HepG2 (cell line): ENCODE measurements at regions not wholly inside any gene's neighbourhood (a gene's known extent, or its start where the extent isn't known, plus 50 kb on each side); places are given as distances from the start of the nearest gene placed in this dataset.

Experiments
- ATAC-seq: fragments of 200-7000 bp; cut with Tn5 transposase; 3 replicates; pipeline ENCODE4 v1.9.1; 2020; ENCODE audit warnings: mild to moderate bottlenecking, moderate library complexity
- BruUV-seq: library from RNA; stranded (reverse); fragments of 400-500 nt; replicated peaks from 2 replicates; lab custom pipeline; 2021; lab: Mats Ljungman, UMichigan
- CTCF ChIA-PET: fragments of 300-600 bp; formaldehyde crosslinking; extraction: SDS; loops from one replicate; lab custom pipeline; 2021; ENCODE audit warnings: low total read pairs, inconsistent platforms, low intra/inter-chr PET ratio; lab: Yijun Ruan, JAX
- POLR2A ChIA-PET: fragments of 350-600 bp; sonication (Branson Sonifier 250); formaldehyde crosslinking; loops from one replicate; lab custom pipeline; 2020; ENCODE audit warnings: antibody characterized with exemption, inconsistent platforms; lab: Yijun Ruan, JAX
- DNase-seq: peaks from one replicate; pipeline ENCODE4 v3.0.0-alpha.2; 2015; ENCODE audit warnings: low spot score
- FAIRE-seq: peaks from 3 replicates; lab custom pipeline; 2011; peaks lifted over from hg19 to GRCh38; lab: Jason Lieb, UNC
- H2AFZ ChIP-seq: one replicate; pipeline ENCODE4 v1.6.1; 2011; ENCODE audit warnings: low read length, inconsistent platforms
- H3K27ac ChIP-seq: fragments of 300-600 bp; 3 replicates; pipeline ENCODE4 v1.8.0; 2011; ENCODE audit warnings: mixed run types, mild to moderate bottlenecking, mixed read lengths, low read length, inconsistent platforms; ENCODE audit not compliant: insufficient read depth; ENCODE audit errors: extremely low read length
- H3K27me3 ChIP-seq, 2 experiments: fragments of 200-600 bp in 1 of 2; 2 replicates in 1 of 2; 3 replicates in 1 of 2; pipeline versions ENCODE4 v1.6.0 to v1.8.0; 2011; ENCODE audit warnings: low read length in 2 of 2, mild to moderate bottlenecking in 2 of 2, moderate library complexity in 2 of 2, inconsistent platforms in 1 of 2; ENCODE audit not compliant: insufficient read depth in 2 of 2, control insufficient read depth in 1 of 2
- H3K36me3 ChIP-seq, 2 experiments: fragments of 200-600 bp in 1 of 2; replicated peaks in 1 of 2; 2 replicates in 1 of 2; 3 replicates in 1 of 2; pipeline versions ENCODE4 v1.5.1 to v1.8.0; 2011; ENCODE audit warnings: low read length in 2 of 2, inconsistent platforms in 1 of 2; ENCODE audit not compliant: insufficient read depth in 2 of 2, control insufficient read depth in 1 of 2
- H3K4me1 ChIP-seq: 2 replicates; pipeline ENCODE4 v1.5.1; 2012; ENCODE audit warnings: low read length, inconsistent platforms; ENCODE audit not compliant: insufficient read depth
- H3K4me2 ChIP-seq: 2 replicates; pipeline ENCODE4 v1.6.0; 2011; ENCODE audit warnings: low read depth, low read length, inconsistent platforms
- H3K4me3 ChIP-seq, 3 experiments: fragments of 200-600 bp in 1 of 3; sonication (generic), shearing (Covaris generic) in 1 of 3; replicated peaks in 1 of 3; 2 replicates each; pipeline ENCODE4 v1.5.1; 2011 to 2016; ENCODE audit warnings: low read length in 3 of 3, inconsistent platforms in 2 of 3, low read depth in 2 of 3, mild to moderate bottlenecking in 2 of 3, control low read depth in 1 of 3, mixed read lengths in 1 of 3; ENCODE audit not compliant: insufficient read depth in 1 of 3
- H3K79me2 ChIP-seq: one replicate; pipeline ENCODE4 v1.6.1; 2011; ENCODE audit warnings: low read length, inconsistent platforms; ENCODE audit not compliant: insufficient read depth
- H3K9ac ChIP-seq: 2 replicates; pipeline ENCODE4 v1.6.0; 2011; ENCODE audit warnings: mild to moderate bottlenecking, low read depth, low read length, inconsistent platforms; ENCODE audit not compliant: insufficient read depth
- H3K9me3 ChIP-seq: 2 replicates; pipeline ENCODE4 v1.5.1; 2012; ENCODE audit warnings: mild to moderate bottlenecking, low read length
- H4K20me1 ChIP-seq: 2 replicates; pipeline ENCODE4 v1.6.0; 2011; ENCODE audit warnings: inconsistent platforms, mild to moderate bottlenecking, low read length, moderate library complexity; ENCODE audit not compliant: insufficient read depth
- ATAD3A ChIP-seq: sonication (generic); formaldehyde crosslinking; IDR thresholded peaks from 2 replicates; pipeline ENCODE4 v1.4.0; 2020; ENCODE audit warnings: missing genetic modification reagents
- KDM1A ChIP-seq: IDR thresholded peaks from 2 replicates; pipeline ENCODE4 v1.6.1; 2016; ENCODE audit warnings: missing compliant biosample characterization
- KDM3A ChIP-seq: IDR thresholded peaks from 2 replicates; pipeline ENCODE4 v1.6.1; 2018; ENCODE audit warnings: low read depth, missing compliant biosample characterization
- SP5 ChIP-seq: IDR thresholded peaks from 2 replicates; pipeline ENCODE4 v1.6.1; 2016; ENCODE audit warnings: low read depth, borderline replicate concordance
- ZC3H4 ChIP-seq: sonication (generic); formaldehyde crosslinking; IDR thresholded peaks from 2 replicates; pipeline ENCODE4 v1.4.0; 2020; ENCODE audit warnings: missing genetic modification reagents, borderline replicate concordance
- ZNF180 ChIP-seq: sonication (generic); formaldehyde crosslinking; IDR thresholded peaks from 2 replicates; pipeline ENCODE4 v1.4.0; 2020; ENCODE audit warnings: low read depth, missing genetic modification reagents, borderline replicate concordance
- ZNF577 ChIP-seq: sonication (generic); formaldehyde crosslinking; IDR thresholded peaks from 2 replicates; pipeline ENCODE4 v1.4.0; 2020; ENCODE audit warnings: mild to moderate bottlenecking, low read depth, missing genetic modification reagents, borderline replicate concordance
- WGBS: methylation state at CpG from one replicate; pipeline ENCODE4 v1.1.6; 2017; ENCODE audit warnings: low lambda C conversion rate; 5-methylcytosine and 5-hydroxymethylcytosine counted together
- in situ Hi-C: cut with HindIII; loops from 2 replicates; pipeline ENCODE4 v1.10.0; 2017; ENCODE audit warnings: low pct_unique_long_range_greater_than_20kb; ENCODE audit not compliant: extremely low pct_ligation_motif_present
- intact Hi-C: fragments of 100-400 bp; cut with micrococcal nuclease; formaldehyde crosslinking; loops from one replicate; pipeline ENCODE4 v1.10.0; 2022; ENCODE audit not compliant: unreplicated experiment
- TF ChIP-seq, protein P1 (sequence below): sonication (generic); formaldehyde crosslinking; IDR thresholded peaks from 2 replicates; pipeline ENCODE4 v1.5.0; 2020; ENCODE audit warnings: mild to moderate bottlenecking, missing genetic modification reagents, moderate library complexity
- TF ChIP-seq, protein P2 (sequence below): sonication (generic); formaldehyde crosslinking; IDR thresholded peaks from 2 replicates; pipeline ENCODE4 v1.8.0; 2023; ENCODE audit warnings: mild to moderate bottlenecking, missing genetic modification reagents
- TF ChIP-seq, protein P3 (sequence below): sonication (generic); formaldehyde crosslinking; IDR thresholded peaks from 2 replicates; pipeline ENCODE4 v1.8.0; 2022; ENCODE audit warnings: missing genetic modification reagents, low read depth, mild to moderate bottlenecking, borderline replicate concordance
- TF ChIP-seq, protein P4 (sequence below): sonication (generic); formaldehyde crosslinking; IDR thresholded peaks from 2 replicates; pipeline ENCODE4 v1.4.0; 2020; ENCODE audit warnings: missing genetic modification reagents, low read depth, mild to moderate bottlenecking, borderline replicate concordance
- TF ChIP-seq, protein P5 (sequence below): sonication (generic); formaldehyde crosslinking; IDR thresholded peaks from 2 replicates; pipeline ENCODE4 v1.8.0; 2022; ENCODE audit warnings: mild to moderate bottlenecking, missing genetic modification reagents, moderate library complexity

DNA sequence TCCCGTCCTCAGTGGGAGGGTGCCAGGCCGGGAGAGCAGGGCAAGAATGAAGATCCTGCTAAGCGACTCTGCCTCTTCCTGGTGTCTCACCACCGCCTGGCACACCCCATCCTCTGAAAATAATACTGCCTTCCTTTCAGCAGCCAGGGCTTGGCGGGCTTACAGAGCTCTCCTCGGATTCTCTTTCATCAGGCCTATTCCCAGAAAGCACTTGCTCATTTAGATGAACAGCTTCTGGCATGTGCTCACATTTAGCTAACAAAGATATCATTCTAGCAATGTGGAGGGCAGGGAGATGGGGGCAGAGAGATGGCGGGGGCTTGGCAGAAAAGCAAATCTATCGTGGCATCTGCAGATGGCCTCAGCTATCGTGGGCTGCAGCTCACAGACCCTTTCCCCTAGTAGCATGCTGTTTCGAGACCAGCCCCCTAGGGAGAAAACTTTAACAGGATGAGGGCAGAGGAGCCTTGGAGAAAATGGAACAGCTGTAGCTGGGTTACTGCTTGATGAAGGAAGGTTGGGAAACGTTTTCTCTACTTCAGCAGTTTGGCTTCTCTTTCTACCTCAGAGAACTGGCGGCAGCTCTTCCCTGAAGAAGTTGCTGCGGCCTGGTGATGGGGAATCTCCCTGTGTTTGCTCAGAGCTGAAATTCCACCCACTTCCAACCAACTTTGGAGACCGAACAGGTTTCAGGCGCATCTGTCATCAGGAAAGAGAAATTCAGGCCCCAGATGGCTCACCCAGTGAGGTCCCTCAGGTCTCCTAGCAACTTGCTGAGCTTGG is 102.1 kb downstream of the TMEM174 start:
- FAIRE-seq (no peak), DNase-seq (no peak), ATAC-seq (no peak)
- ChIA-PET POLR2A (no interaction called here), CTCF (no interaction called here)
- TF ChIP-seq ZNF577 (CRISPR knock-in tag) (no peak), KDM1A (CRISPR knock-in tag) (no peak), KDM3A (CRISPR knock-in tag) (no peak)
- Histone ChIP-seq H3K4me2 (no peak overlapping the region), H3K4me1 (no peaks in the 10 kb centered on the region), H2AFZ (no peak overlapping the region), H3K27ac (no peak overlapping the region), H3K4me3 (no peak overlapping the region), H3K27me3 (peaks cover 5 to 64% of the 10 kb centered on the region in 2 experiments; a peak in 3 of 5 replicates), H4K20me1 (no peaks in the 10 kb centered on the region), H3K79me2 (no peaks in the 10 kb centered on the region), H3K36me3 (no peaks in the 10 kb centered on the region), H3K9ac (no peak overlapping the region), H3K9me3 (no peaks in the 10 kb centered on the region)
- in situ Hi-C loops (no loop called here), intact Hi-C loops (no loop called here)
- WGBS, result 14% methylated on average over 10 of the region's 15 CpGs
- no TSS peak for BruUV-seq

DNA sequence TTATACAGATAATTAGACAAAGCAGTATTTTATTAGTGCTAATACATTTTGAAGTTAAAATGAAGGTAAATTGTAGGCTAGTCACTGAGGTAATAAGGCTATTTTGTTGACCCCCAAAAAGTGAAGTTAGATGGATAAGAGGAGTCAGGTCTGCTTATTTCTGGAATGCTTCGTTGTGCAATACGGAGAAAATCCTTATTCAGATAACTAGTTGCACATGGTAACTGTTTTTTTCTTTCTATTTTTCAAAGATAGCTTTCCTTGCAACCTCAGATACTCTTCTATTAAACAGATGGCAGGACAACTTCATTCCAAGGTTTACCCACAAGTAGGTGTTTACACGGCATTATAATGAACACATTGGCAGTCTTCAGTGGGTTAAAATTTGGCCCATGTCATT is 101.1 kb downstream of the TMEM174 start:
- DNase-seq (no peak), FAIRE-seq (no peak), ATAC-seq (no peak)
- in situ Hi-C loops (no loop called here), intact Hi-C loops (no loop called here)
- Histone ChIP-seq H4K20me1 (no peaks in the 10 kb centered on the region), H3K79me2 (no peaks in the 10 kb centered on the region), H3K9me3 (no peaks in the 10 kb centered on the region), H3K27ac (no peak overlapping the region), H2AFZ (no peak overlapping the region), H3K4me3 (no peak overlapping the region), H3K27me3 (peaks cover 4 to 62% of the 10 kb centered on the region in 2 experiments; a peak in 2 of 5 replicates), H3K36me3 (no peaks in the 10 kb centered on the region), H3K4me2 (no peak overlapping the region), H3K4me1 (no peaks in the 10 kb centered on the region), H3K9ac (no peak overlapping the region)
- CTCF ChIA-PET, result no interaction called here
- BruUV-seq, result no TSS peak
- POLR2A ChIA-PET, result no interaction called here
- 34% methylated on average over 3 of the region's 3 CpGs for WGBS
- TF ChIP-seq, protein P1, sequence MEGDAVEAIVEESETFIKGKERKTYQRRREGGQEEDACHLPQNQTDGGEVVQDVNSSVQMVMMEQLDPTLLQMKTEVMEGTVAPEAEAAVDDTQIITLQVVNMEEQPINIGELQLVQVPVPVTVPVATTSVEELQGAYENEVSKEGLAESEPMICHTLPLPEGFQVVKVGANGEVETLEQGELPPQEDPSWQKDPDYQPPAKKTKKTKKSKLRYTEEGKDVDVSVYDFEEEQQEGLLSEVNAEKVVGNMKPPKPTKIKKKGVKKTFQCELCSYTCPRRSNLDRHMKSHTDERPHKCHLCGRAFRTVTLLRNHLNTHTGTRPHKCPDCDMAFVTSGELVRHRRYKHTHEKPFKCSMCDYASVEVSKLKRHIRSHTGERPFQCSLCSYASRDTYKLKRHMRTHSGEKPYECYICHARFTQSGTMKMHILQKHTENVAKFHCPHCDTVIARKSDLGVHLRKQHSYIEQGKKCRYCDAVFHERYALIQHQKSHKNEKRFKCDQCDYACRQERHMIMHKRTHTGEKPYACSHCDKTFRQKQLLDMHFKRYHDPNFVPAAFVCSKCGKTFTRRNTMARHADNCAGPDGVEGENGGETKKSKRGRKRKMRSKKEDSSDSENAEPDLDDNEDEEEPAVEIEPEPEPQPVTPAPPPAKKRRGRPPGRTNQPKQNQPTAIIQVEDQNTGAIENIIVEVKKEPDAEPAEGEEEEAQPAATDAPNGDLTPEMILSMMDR (CRISPR knock-in tag), result no peak
- TF ChIP-seq SP5 (CRISPR knock-in tag) (no peak), ZC3H4 (CRISPR knock-in tag) (no peak), ATAD3A (no peak), ZNF180 (CRISPR knock-in tag) (no peak)
- TF ChIP-seq, protein P2, sequence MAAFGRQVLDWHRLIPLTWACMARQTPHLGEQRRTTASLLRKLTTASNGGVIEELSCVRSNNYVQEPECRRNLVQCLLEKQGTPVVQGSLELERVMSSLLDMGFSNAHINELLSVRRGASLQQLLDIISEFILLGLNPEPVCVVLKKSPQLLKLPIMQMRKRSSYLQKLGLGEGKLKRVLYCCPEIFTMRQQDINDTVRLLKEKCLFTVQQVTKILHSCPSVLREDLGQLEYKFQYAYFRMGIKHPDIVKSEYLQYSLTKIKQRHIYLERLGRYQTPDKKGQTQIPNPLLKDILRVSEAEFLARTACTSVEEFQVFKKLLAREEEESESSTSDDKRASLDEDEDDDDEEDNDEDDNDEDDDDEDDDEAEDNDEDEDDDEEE (CRISPR knock-in tag), result no peak
- TF ChIP-seq, protein P3, sequence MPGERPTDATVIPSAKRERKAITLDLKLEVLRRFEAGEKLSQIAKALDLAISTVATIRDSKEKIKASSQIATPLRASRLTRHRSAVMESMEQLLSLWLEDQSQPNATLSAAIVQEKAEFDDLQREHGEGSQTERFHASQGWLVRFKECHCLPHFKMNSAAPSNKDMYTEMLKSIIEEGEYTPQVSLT, result no peak
- TF ChIP-seq, protein P4, sequence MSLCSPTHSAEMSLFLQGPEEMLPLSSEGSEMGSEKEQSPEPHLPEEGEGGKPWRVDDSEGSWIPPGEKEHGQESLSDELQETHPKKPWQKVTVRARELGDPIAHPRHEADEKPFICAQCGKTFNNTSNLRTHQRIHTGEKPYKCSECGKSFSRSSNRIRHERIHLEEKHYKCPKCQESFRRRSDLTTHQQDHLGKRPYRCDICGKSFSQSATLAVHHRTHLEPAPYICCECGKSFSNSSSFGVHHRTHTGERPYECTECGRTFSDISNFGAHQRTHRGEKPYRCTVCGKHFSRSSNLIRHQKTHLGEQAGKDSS (CRISPR knock-in tag), result no peak
- TF ChIP-seq, protein P5, sequence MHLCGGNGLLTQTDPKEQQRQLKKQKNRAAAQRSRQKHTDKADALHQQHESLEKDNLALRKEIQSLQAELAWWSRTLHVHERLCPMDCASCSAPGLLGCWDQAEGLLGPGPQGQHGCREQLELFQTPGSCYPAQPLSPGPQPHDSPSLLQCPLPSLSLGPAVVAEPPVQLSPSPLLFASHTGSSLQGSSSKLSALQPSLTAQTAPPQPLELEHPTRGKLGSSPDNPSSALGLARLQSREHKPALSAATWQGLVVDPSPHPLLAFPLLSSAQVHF, result no peak
